Superior temporal gyrus (tissue), 1 donor: ENCODE measurements at regions not wholly inside any gene's neighbourhood (a gene's known extent, or its start where the extent isn't known, plus 50 kb on each side); places are given as distances from the start of the nearest gene placed in this dataset.
"Not testable (repeated sequence)": the region's sequence is repeated elsewhere in the genome, so short reads cannot be mapped to it uniquely, and the experiment has no call there.

Experiments used
- DNase-seq: peaks from one replicate; pipeline ENCODE4 v3.0.0-alpha.2; 2016; ENCODE audit errors: extremely low spot score

- DNase-seq: not testable (repeated sequence)
These were observed 95.0 kb downstream of the GTF2H2C_2 start for GRCh38 chr5:70510161-70510560.

DNA sequence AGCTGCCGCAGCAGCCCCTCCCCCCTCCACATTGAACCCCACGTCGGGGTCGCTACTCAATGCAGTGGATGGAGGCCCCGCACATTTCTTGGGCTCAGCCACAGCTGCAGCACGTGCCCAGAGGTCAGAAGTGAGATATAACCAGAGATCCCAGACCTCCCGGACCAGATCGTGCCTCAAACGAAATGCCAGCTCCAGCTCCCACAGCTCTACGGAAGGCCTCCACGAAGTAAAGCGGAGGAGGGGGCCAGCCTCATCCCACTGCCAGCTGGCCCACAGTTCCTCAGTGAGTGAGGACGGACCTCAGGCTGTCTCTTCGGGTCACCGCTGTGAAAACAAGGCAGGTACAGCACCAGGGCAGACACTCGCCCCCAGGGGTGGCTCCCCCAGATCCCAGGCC, 95.6 kb downstream of the GTF2H2C_2 start:
- DNase-seq: peak; percentile 2
